Activated gamma-delta T cell (primary cell): ENCODE measurements at regions not wholly inside any gene's neighbourhood (a gene's known extent, or its start where the extent isn't known, plus 50 kb on each side); places are given as distances from the start of the nearest gene placed in this dataset.

Source experiments
- DNase-seq: peaks from one replicate; lab custom pipeline; 2025; lab: John Stamatoyannopoulos, UW

- no peak for DNase-seq
Observed at GRCh38 chr6:1515280-1515679, 94.4 kb upstream of the FOXC1 start.

DNA sequence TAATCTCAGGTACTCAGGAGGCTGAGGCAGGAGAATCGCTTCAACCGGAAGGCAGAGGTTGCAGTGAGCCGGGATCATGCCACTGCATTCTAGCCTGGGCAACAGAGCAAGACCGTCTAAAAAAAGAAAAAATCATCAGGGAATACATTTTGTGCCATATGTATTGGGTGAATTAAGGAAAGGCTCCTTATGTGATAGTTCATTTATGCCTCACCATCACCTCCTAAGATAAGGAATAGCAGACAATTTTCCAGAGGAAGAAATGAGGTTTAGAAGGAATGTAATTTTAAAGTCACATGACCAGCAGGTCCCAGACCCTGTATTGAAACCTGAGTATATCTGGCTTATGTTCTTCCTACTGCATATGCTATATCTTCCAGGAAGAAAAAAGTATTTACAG lies 93.9 kb upstream of the FOXC1 start:
- DNase-seq, result no peak

GRCh38 chr6:1516742-1517520 lies 92.8 kb upstream of the FOXC1 start:
- no peak for DNase-seq

DNA sequence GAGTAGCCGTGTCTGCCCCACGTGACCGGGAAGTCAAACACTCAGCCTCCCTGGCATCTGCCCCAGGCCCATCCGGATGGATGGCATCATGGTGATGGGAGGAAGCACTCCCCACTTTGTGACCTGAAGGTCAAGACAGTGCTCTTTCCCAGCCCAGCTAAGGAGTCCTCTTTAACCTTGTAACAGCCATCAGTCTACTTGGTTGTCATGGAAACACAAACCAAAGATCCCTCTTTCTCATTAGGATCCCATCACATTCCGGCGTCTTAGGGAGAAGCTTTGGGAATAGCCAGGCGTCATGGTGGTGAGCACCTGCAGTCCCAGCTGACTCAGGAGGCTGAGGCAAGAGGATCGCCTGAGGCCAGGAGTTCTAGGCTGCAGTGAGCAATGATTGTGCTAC lies 90.9 kb upstream of the FOXC1 start:
- DNase-seq, result no peak

DNA sequence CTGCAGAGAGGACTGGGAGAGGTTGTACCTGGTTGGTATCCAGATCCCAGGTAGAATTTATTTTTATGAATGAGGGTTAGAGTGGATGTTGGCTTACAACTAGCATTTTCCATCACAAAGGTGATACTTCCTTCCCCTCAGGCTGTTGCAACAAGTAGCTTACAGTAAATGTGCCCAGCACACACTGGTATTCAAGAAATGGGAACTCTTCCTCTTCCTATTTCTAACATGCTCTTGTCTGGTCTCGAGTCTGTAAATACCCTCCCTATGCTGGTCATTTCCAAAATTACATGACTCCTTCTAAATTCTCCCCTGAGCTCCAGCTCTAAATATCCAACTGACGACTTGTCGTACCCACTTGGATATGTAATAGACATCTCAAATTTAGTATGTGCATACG lies 90.1 kb upstream of the FOXC1 start:
- no peak for DNase-seq

DNA sequence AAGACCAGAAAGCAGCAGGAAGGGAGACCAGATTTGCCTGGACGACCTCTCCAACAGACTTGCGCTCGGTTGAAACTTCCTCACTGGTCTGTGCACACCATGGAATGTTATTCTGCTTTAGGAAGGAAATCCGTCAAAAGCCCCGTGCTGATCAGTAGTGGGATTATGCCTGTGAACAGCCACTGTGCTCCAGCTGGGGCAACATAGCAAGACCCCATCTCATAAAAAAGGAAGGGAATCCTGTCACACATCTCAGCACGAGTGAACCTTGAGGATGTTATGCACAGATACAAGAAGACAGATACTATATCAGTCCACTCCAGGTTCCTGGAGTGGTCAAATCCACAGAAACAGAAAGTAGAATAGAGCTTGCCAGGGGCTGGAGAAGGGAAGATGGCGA lies 86.9 kb upstream of the FOXC1 start:
- no peak for DNase-seq

DNA sequence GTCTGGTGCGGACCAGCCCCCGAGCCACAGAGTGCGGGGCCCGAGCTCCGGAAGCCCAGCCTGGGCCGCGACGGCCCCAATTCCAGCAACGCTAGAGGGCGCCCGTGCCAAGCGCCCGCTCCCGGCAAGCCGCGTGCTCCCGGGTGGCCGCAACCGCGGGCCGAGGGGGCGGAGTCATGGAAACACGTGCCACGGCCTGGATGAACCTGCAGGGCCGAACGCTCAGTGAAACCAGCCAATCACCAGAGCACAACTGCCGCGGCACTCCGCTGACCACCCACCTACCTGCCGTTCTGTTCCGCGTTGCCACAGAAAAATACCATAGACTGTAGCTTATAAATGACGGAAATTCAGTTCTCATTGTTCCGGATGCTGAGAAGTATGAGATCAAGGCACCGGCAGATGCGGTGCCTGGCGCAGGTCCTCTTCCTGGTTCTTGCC lies 85.7 kb upstream of the FOXC1 start:
- peak; percentile 46 for DNase-seq

GRCh38 chr6:1525364-1526038 lies 84.2 kb upstream of the FOXC1 start:
- DNase-seq, result no peak

DNA sequence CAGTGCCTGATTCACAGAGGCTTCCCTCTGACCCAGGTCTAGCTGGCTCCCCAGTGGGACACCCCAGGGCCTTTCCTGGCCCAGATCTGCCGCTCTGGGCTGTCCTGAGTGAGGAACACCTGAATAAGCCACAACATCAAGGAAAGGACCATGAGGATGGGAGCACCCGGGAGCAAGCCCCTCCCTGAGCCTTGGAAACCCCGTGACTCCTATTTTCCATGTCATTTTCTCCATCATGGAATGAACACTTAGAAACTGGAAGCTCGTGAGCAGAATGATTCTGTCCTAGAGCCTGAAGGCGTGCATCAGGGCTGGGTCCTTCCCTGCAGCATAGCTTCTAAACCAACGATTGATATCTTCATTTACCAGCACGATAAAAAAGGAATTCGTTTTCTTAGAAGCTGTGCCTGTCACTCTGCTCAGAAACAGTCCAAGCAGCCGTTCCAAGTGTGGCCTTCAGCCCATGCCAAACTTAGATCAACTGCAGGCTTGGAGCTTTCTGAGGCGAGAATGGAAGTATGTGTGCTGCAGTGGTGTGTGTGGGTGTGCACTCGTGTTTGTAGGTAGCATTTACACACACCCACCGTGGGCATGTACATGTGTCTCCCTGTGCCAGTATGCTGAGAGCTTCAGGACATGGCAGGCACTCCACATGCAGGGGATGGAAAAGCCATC lies 83.2 kb upstream of the FOXC1 start:
- DNase-seq, result no peak

- DNase-seq, result no peak
Observed at GRCh38 chr6:1527073-1527457, 82.7 kb upstream of the FOXC1 start.

DNA sequence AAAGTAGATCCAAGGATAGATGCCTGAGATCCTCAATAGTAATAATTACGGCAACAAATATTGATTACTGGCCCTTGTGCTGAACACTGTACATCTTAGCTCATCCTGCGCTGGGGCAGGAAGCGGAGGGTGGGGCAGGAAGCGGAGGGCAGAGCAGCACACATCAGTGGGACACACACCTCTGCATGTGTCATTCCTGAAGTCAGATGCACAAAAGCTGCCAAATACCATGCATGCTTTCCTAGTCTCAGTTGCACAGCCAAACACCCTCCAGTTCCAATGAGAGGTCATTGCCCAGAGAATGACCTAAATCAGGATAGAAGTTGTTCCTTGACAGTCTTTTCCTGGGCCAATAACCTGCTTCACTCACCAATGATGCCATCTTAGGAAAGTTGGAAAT lies 74.4 kb upstream of the FOXC1 start:
- peak; percentile 20 for DNase-seq

DNA sequence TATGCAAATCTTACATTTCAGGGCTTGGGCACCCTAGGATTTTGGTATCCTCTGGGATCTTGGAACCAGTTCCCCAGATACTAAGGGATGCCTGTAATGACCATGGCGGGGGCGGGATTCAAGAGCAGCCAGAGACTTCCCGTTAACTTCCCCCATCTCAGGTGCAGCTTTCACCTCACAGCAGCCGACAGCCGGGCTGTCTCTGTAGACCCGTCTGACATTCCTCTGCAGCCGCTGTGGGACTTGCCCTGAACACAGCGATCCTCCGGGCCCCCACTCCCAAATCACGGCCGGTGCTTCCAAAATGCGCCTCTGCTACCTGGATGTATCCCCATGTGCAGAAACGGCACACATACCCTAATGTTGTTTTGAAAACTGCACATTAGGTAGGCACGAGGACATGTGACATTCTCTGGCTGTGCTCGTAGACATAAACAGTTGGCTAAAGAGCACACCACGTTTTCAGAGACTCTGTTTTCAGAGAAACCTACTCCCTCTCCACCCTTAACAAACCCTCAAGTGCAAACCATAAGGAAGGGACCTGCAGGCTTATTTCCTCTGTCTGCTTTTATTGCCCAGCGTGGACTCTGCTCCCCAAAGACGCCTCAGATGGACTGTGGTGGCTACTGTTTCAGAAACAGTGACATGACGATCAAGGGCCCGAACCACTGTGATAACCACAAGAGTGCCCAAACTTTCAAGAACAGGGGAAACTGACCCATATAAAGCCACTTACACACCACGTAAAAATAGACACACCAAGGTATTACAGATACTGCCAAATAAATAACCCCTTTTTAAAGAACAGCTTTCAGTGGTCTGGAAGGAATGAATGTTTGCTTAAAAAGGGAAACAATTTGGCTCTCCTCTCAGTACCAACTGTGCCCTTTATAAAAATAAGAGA lies 72.9 kb upstream of the FOXC1 start:
- DNase-seq, result no peak

DNA sequence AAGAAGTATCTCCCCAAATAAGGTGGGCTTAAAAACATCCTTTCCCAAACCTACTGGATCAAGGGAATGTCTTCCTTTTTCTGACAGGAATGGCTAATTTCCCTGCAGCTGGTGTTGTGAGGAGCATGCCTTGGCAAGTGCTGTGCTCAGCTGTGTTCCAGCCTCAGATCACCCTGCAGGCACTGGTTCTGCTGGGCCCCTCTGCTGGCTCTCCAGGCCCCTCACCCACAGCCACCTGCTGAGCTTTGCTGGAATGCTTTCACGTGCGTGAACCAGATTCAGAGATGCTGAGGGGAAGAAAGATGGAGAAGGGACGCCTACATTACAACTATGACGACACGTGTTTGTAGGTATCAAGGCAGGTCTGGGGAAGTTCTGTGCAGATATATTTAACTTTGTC lies 71.3 kb upstream of the FOXC1 start:
- DNase-seq, result no peak

GRCh38 chr6:1538810-1539478 lies 70.8 kb upstream of the FOXC1 start:
- no peak for DNase-seq

GRCh38 chr6:1540864-1541521 lies 68.7 kb upstream of the FOXC1 start:
- no peak for DNase-seq

- no peak for DNase-seq
Observed at GRCh38 chr6:1542335-1542734, 67.4 kb upstream of the FOXC1 start.

- DNase-seq, result no peak
Observed at GRCh38 chr6:1542764-1543163, 67.0 kb upstream of the FOXC1 start.

GRCh38 chr6:1544000-1544399 lies 65.7 kb upstream of the FOXC1 start:
- no peak for DNase-seq

DNA sequence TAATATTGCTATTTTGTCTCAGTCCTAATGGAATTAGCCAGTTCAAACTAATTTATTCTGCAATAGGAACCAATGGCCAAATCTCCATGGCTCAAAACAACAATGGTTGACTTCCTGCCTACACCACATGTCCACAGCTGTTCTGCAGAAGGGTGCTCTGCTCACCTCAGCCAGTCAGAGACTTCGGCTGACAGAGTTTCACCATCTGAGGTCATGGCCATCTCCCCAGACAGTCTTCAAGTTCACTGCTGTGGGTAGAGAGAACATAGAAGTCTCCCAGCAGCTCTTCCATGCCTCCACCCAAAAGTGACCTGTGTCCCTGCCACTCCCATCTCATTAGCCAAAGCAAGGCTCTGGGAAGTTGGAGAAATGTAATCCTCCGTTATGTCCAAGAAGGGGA lies 65.1 kb upstream of the FOXC1 start:
- no peak for DNase-seq

DNA sequence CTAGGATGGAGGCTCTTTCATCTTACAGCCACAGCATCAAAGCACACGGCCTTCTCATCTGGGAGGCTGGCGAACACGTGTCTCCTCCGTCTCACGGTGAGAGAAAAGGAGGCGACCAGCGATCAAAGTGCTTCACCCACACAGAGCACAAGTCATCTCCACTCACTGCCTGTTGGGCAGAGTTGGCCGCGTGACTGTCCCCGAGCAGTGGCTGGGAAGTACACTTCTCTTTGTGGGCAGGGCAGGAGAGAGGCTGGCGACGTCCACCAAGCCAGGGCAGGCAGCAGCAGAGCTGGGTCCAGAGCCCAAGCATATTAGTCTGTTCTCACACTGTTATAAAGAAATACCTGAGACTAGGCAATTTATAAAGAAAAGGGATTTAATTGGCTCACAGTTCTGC lies 64.1 kb upstream of the FOXC1 start:
- DNase-seq, result no peak

GRCh38 chr6:1547785-1548184 lies 61.9 kb upstream of the FOXC1 start:
- DNase-seq, result no peak
